ENCODE measurements at regions not wholly inside any gene's neighbourhood (a gene's known extent, or its start where the extent isn't known, plus 50 kb on each side); places are given as distances from the start of the nearest gene placed in this dataset.

GRCh38 chr10:120336306-120336910, 120.6 kb upstream of the PLPP4 start:
- Mint-ChIP-seq H3K36me3 (ENCODE audit: low read depth) (no peaks in the 10 kb centered on the region), H3K9me3 (no peaks in the 10 kb centered on the region), H3K27ac (ENCODE audit: unreplicated experiment) (no peak overlapping the region), H3K4me1 (no peaks in the 10 kb centered on the region), H3K27me3 (ENCODE audit: low read depth) (peaks cover 6% of the 10 kb centered on the region), H3K4me3 (no peak overlapping the region)
- no peak for DNase-seq (ENCODE audit: low read depth, low spot score)
- TF ChIP-seq, protein P1, sequence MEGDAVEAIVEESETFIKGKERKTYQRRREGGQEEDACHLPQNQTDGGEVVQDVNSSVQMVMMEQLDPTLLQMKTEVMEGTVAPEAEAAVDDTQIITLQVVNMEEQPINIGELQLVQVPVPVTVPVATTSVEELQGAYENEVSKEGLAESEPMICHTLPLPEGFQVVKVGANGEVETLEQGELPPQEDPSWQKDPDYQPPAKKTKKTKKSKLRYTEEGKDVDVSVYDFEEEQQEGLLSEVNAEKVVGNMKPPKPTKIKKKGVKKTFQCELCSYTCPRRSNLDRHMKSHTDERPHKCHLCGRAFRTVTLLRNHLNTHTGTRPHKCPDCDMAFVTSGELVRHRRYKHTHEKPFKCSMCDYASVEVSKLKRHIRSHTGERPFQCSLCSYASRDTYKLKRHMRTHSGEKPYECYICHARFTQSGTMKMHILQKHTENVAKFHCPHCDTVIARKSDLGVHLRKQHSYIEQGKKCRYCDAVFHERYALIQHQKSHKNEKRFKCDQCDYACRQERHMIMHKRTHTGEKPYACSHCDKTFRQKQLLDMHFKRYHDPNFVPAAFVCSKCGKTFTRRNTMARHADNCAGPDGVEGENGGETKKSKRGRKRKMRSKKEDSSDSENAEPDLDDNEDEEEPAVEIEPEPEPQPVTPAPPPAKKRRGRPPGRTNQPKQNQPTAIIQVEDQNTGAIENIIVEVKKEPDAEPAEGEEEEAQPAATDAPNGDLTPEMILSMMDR (conservative IDR thresholded peaks at IDR 0.05): no peak

DNA sequence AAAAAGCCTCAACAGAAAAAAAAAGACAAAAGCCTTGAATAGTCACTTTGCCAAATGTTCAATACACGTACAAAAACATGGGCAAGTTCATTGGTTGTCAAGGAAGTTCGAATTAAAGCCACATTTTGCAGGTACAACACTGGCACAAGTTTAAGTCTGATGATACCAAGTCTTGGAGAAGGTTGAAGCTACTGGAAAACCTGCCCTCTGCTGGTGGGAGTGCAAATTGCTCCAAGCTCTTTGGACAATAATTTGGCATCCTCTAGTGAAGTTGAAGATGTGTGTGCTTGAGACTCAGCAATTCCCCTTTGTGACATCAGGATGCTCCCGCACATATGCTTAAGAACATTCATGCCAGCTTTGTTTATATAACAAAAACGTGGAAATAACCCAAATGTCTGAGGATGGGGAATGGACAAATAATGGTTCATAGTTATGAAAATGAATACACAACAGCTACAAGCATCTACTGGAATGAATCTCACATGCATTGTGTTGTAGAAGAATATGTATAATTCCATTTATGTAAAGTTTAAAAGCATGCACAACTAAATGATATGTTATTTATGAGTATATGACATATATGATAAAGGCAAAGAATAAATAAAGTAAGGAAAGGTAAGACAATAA, 120.0 kb upstream of the PLPP4 start:
- Mint-ChIP-seq H3K4me3 (no peak overlapping the region), H3K36me3 (ENCODE audit: low read depth) (no peaks in the 10 kb centered on the region), H3K27ac (ENCODE audit: unreplicated experiment) (no peak overlapping the region), H3K9me3 (no peaks in the 10 kb centered on the region), H3K4me1 (no peaks in the 10 kb centered on the region), H3K27me3 (ENCODE audit: low read depth) (peaks cover 6% of the 10 kb centered on the region)
- DNase-seq (ENCODE audit: low read depth, low spot score): peak; percentile 71
- TF ChIP-seq, protein P1 (conservative IDR thresholded peaks at IDR 0.05): peak; percentile 85

GRCh38 chr10:120342115-120342714, 114.8 kb upstream of the PLPP4 start:
- Mint-ChIP-seq H3K4me1 (no peaks in the 10 kb centered on the region), H3K4me3 (no peak overlapping the region), H3K27me3 (ENCODE audit: low read depth) (peaks cover 6% of the 10 kb centered on the region), H3K9me3 (no peaks in the 10 kb centered on the region), H3K27ac (ENCODE audit: unreplicated experiment) (no peak overlapping the region), H3K36me3 (ENCODE audit: low read depth) (no peaks in the 10 kb centered on the region)
- no peak for DNase-seq (ENCODE audit: low read depth, low spot score)
- TF ChIP-seq, protein P1 (conservative IDR thresholded peaks at IDR 0.05): no peak

DNA sequence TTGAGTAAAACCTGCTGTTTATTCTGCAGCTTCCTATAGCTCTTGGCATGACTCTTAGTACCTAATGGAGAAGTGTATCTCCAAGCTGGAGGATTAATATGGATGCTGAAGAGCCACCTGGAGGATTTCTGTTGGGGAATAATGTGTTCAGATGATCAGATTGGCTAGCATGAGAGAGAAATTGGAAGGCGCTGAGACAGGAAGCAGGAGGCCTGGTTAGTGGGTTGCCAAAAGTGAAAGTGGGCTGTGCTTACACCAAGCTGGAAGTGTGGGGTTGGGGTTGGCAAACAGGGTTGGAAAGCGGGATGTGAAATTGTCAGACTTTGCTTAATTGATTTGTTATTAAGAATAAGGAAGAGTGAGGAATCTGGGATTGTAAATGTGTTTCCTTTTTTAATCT, 111.8 kb upstream of the PLPP4 start:
- DNase-seq (ENCODE audit: low read depth, low spot score): no peak
- TF ChIP-seq, protein P1 (conservative IDR thresholded peaks at IDR 0.05): no peak
- no peaks in the 10 kb centered on the region for H3K4me1 Mint-ChIP-seq
- H3K27me3 Mint-ChIP-seq (ENCODE audit: low read depth): no peaks in the 10 kb centered on the region
- H3K36me3 Mint-ChIP-seq (ENCODE audit: low read depth): no peaks in the 10 kb centered on the region
- H3K9me3 Mint-ChIP-seq: no peaks in the 10 kb centered on the region
- H3K4me3 Mint-ChIP-seq: no peak overlapping the region
- H3K27ac Mint-ChIP-seq (ENCODE audit: unreplicated experiment): no peak overlapping the region

DNA sequence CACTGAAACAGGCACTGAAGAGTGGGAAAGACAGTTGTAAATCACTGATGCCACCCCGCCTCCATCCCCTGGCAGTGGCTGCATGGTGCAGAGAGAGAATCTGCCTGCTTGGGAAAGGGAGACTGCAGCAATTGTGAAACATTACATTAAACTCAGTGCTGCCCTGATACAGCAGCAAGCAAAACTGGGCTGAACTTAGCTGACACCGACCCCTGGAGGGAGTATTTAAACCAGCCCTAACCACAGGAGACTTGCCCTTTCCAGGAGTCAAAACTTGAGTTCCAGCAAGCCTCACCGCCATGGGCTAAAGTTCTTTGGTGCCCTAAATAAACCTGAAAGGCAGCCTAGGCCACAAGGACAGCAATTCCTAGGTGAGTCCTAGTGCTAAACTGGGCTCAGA, 109.4 kb upstream of the PLPP4 start:
- H3K4me3 Mint-ChIP-seq: no peak overlapping the region
- no peaks in the 10 kb centered on the region for H3K27me3 Mint-ChIP-seq (ENCODE audit: low read depth)
- no peaks in the 10 kb centered on the region for H3K36me3 Mint-ChIP-seq (ENCODE audit: low read depth)
- H3K27ac Mint-ChIP-seq (ENCODE audit: unreplicated experiment): no peak overlapping the region
- H3K9me3 Mint-ChIP-seq: no peaks in the 10 kb centered on the region
- DNase-seq (ENCODE audit: low read depth, low spot score): no peak
- H3K4me1 Mint-ChIP-seq: no peaks in the 10 kb centered on the region
- TF ChIP-seq, protein P1 (conservative IDR thresholded peaks at IDR 0.05): no peak
